ENCODE measurements at regions not wholly inside any gene's neighbourhood (a gene's known extent, or its start where the extent isn't known, plus 50 kb on each side); places are given as distances from the start of the nearest gene placed in this dataset.

GRCh38 chr2:58432491-58433170 is 191.5 kb upstream of the FANCL start:
- peaks cover 16% of the 10 kb centered on the region for H3K27me3 Mint-ChIP-seq
- H3K4me3 Mint-ChIP-seq: no peak overlapping the region
- H3K9me3 Mint-ChIP-seq: no peaks in the 10 kb centered on the region
- H3K36me3 Mint-ChIP-seq (ENCODE audit: low read depth): no peaks in the 10 kb centered on the region
- H3K27ac Mint-ChIP-seq: no peak overlapping the region
- peaks cover 6% of the 10 kb centered on the region for H3K4me1 Mint-ChIP-seq
- DNase-seq (no peak), ATAC-seq (no peak)

GRCh38 chr2:58429014-58429875 is 188.1 kb upstream of the FANCL start:
- Mint-ChIP-seq H3K4me3 (peak overlapping the region; percentile 46), H3K9me3 (no peaks in the 10 kb centered on the region), H3K36me3 (ENCODE audit: low read depth) (no peaks in the 10 kb centered on the region), H3K4me1 (peaks cover 8% of the 10 kb centered on the region), H3K27me3 (peaks cover 33% of the 10 kb centered on the region), H3K27ac (no peak overlapping the region)
- no peak for DNase-seq
- ATAC-seq: no peak

GRCh38 chr2:58428096-58429013 is 187.2 kb upstream of the FANCL start:
- no peak for ATAC-seq
- DNase-seq: no peak
- H3K27ac Mint-ChIP-seq: no peak overlapping the region
- peaks cover 33% of the 10 kb centered on the region for H3K27me3 Mint-ChIP-seq
- no peaks in the 10 kb centered on the region for H3K36me3 Mint-ChIP-seq (ENCODE audit: low read depth)
- H3K4me1 Mint-ChIP-seq: peaks cover 8% of the 10 kb centered on the region
- H3K4me3 Mint-ChIP-seq: peak overlapping the region; percentile 67
- no peaks in the 10 kb centered on the region for H3K9me3 Mint-ChIP-seq

GRCh38 chr2:58427572-58428095 is 186.5 kb upstream of the FANCL start:
- DNase-seq: no peak
- peaks cover 8% of the 10 kb centered on the region for H3K4me1 Mint-ChIP-seq
- H3K36me3 Mint-ChIP-seq (ENCODE audit: low read depth): no peaks in the 10 kb centered on the region
- H3K27me3 Mint-ChIP-seq: peaks cover 33% of the 10 kb centered on the region
- no peak overlapping the region for H3K27ac Mint-ChIP-seq
- H3K9me3 Mint-ChIP-seq: no peaks in the 10 kb centered on the region
- ATAC-seq: no peak
- peak overlapping the region; percentile 67 for H3K4me3 Mint-ChIP-seq

- ATAC-seq (no peak), DNase-seq (no peak)
- Mint-ChIP-seq H3K36me3 (ENCODE audit: low read depth) (no peaks in the 10 kb centered on the region), H3K27me3 (peaks cover 31% of the 10 kb centered on the region), H3K4me3 (no peak overlapping the region), H3K9me3 (no peaks in the 10 kb centered on the region), H3K27ac (no peak overlapping the region), H3K4me1 (peaks cover 8% of the 10 kb centered on the region)
Measured at GRCh38 chr2:58425368-58425767, 184.2 kb upstream of the FANCL start.

GRCh38 chr2:58419983-58420382 is 178.9 kb upstream of the FANCL start:
- no peaks in the 10 kb centered on the region for H3K36me3 Mint-ChIP-seq (ENCODE audit: low read depth)
- no peak overlapping the region for H3K27ac Mint-ChIP-seq
- DNase-seq (no peak), ATAC-seq (no peak)
- no peaks in the 10 kb centered on the region for H3K4me1 Mint-ChIP-seq
- no peaks in the 10 kb centered on the region for H3K27me3 Mint-ChIP-seq
- H3K9me3 Mint-ChIP-seq: no peaks in the 10 kb centered on the region
- no peak overlapping the region for H3K4me3 Mint-ChIP-seq

GRCh38 chr2:58416696-58417095 is 175.6 kb upstream of the FANCL start:
- no peak overlapping the region for H3K4me3 Mint-ChIP-seq
- H3K27me3 Mint-ChIP-seq: no peaks in the 10 kb centered on the region
- DNase-seq (no peak), ATAC-seq (no peak)
- H3K9me3 Mint-ChIP-seq: no peaks in the 10 kb centered on the region
- no peak overlapping the region for H3K27ac Mint-ChIP-seq
- H3K4me1 Mint-ChIP-seq: no peaks in the 10 kb centered on the region
- no peaks in the 10 kb centered on the region for H3K36me3 Mint-ChIP-seq (ENCODE audit: low read depth)

- no peaks in the 10 kb centered on the region for H3K36me3 Mint-ChIP-seq (ENCODE audit: low read depth)
- H3K27me3 Mint-ChIP-seq: no peaks in the 10 kb centered on the region
- DNase-seq (no peak), ATAC-seq (no peak)
- no peak overlapping the region for H3K4me3 Mint-ChIP-seq
- H3K27ac Mint-ChIP-seq: no peak overlapping the region
- no peaks in the 10 kb centered on the region for H3K4me1 Mint-ChIP-seq
- H3K9me3 Mint-ChIP-seq: no peaks in the 10 kb centered on the region
Measured at GRCh38 chr2:58414506-58414905, 173.4 kb upstream of the FANCL start.

- H3K36me3 Mint-ChIP-seq (ENCODE audit: low read depth): no peaks in the 10 kb centered on the region
- H3K9me3 Mint-ChIP-seq: no peaks in the 10 kb centered on the region
- H3K27me3 Mint-ChIP-seq: no peaks in the 10 kb centered on the region
- no peaks in the 10 kb centered on the region for H3K4me1 Mint-ChIP-seq
- H3K4me3 Mint-ChIP-seq: no peak overlapping the region
- DNase-seq (no peak), ATAC-seq (no peak)
- H3K27ac Mint-ChIP-seq: no peak overlapping the region
Measured at GRCh38 chr2:58410549-58410948, 169.4 kb upstream of the FANCL start.

GRCh38 chr2:58407487-58407886 is 166.4 kb upstream of the FANCL start:
- no peak overlapping the region for H3K27ac Mint-ChIP-seq
- no peaks in the 10 kb centered on the region for H3K4me1 Mint-ChIP-seq

GRCh38 chr2:58405341-58405740 is 164.2 kb upstream of the FANCL start:
- Mint-ChIP-seq H3K27ac (no peak overlapping the region), H3K4me3 (no peak overlapping the region), H3K9me3 (no peaks in the 10 kb centered on the region), H3K27me3 (peaks cover 2% of the 10 kb centered on the region), H3K4me1 (no peaks in the 10 kb centered on the region), H3K36me3 (ENCODE audit: low read depth) (no peaks in the 10 kb centered on the region)
- DNase-seq: no peak
- no peak for ATAC-seq

More at GRCh38 chr2:58407487-58407886, 166.4 kb upstream of the FANCL start:
- ATAC-seq (no peak), DNase-seq (no peak)
- H3K4me3 Mint-ChIP-seq: no peak overlapping the region
- no peaks in the 10 kb centered on the region for H3K9me3 Mint-ChIP-seq
- no peaks in the 10 kb centered on the region for H3K27me3 Mint-ChIP-seq
- no peaks in the 10 kb centered on the region for H3K36me3 Mint-ChIP-seq (ENCODE audit: low read depth)

GRCh38 chr2:58401936-58402335 is 160.8 kb upstream of the FANCL start:
- ATAC-seq: no peak
- Mint-ChIP-seq H3K27ac (no peak overlapping the region), H3K4me1 (no peaks in the 10 kb centered on the region), H3K27me3 (peaks cover 2% of the 10 kb centered on the region), H3K36me3 (ENCODE audit: low read depth) (no peaks in the 10 kb centered on the region), H3K9me3 (no peaks in the 10 kb centered on the region), H3K4me3 (no peak overlapping the region)
- DNase-seq: no peak

GRCh38 chr2:58398406-58398805 is 157.3 kb upstream of the FANCL start:
- Mint-ChIP-seq H3K4me1 (no peaks in the 10 kb centered on the region), H3K4me3 (no peak overlapping the region), H3K36me3 (ENCODE audit: low read depth) (no peaks in the 10 kb centered on the region), H3K27me3 (peaks cover 5% of the 10 kb centered on the region), H3K9me3 (no peaks in the 10 kb centered on the region), H3K27ac (no peak overlapping the region)
- DNase-seq (no peak), ATAC-seq (no peak)

- Mint-ChIP-seq H3K36me3 (ENCODE audit: low read depth) (no peaks in the 10 kb centered on the region), H3K27me3 (no peaks in the 10 kb centered on the region), H3K4me3 (no peak overlapping the region), H3K4me1 (no peaks in the 10 kb centered on the region), H3K27ac (no peak overlapping the region), H3K9me3 (no peaks in the 10 kb centered on the region)
- ATAC-seq (no peak), DNase-seq (no peak)
Measured at GRCh38 chr2:58387701-58388100, 146.6 kb upstream of the FANCL start.

Measured in activated naive CD8-positive, alpha-beta T cell treated with anti-CD3 and anti-CD28 coated beads, Interleukin-2, amount 50 U/mL, for 24 hours (primary cell).